Colonic mucosa (tissue), 4 donors: ENCODE measurements at regions not wholly inside any gene's neighbourhood (a gene's known extent, or its start where the extent isn't known, plus 50 kb on each side); places are given as distances from the start of the nearest gene placed in this dataset.

Source experiments
- DNase-seq: peaks from one replicate; pipeline ENCODE4 v3.0.0-alpha.2; 2020
- H3K27ac ChIP-seq: fragments of 200-600 bp; one replicate; pipeline ENCODE4 v1.8.0; 2021
- H3K27me3 ChIP-seq: fragments of 200-600 bp; one replicate; pipeline ENCODE4 v1.8.0; 2021
- H3K36me3 ChIP-seq: fragments of 200-600 bp; one replicate; pipeline ENCODE4 v1.8.0; 2021
- H3K4me1 ChIP-seq: fragments of 200-600 bp; one replicate; pipeline ENCODE4 v1.8.0; 2021; ENCODE audit warnings: mild to moderate bottlenecking
- H3K4me3 ChIP-seq: fragments of 200-600 bp; one replicate; pipeline ENCODE4 v1.8.0; 2021
- H3K9ac ChIP-seq, 2 donors: one replicate each; pipeline ENCODE4 v1.7.0; 2013; ENCODE audit warnings: control low read depth in 2 of 2, low read depth in 2 of 2, low read length in 2 of 2
- H3K9me3 ChIP-seq: fragments of 200-600 bp; one replicate; pipeline ENCODE4 v1.8.0; 2021
- intact Hi-C: fragments of 100-400 bp; cut with DNase I; formaldehyde crosslinking; loops from one replicate; pipeline ENCODE4 v1.14.1; 2022
- TF ChIP-seq, protein P1 (sequence below): fragments of 200-600 bp; IDR thresholded peaks from one replicate; pipeline ENCODE4 v1.8.0; 2022; ENCODE audit warnings: antibody characterized with exemption, mild to moderate bottlenecking
- donor health status: healthy.
- donor health status: DM: no; HTN: no; CAD: no.
- donor health status: DM: no; HTN: no; CAD: no.

DNA sequence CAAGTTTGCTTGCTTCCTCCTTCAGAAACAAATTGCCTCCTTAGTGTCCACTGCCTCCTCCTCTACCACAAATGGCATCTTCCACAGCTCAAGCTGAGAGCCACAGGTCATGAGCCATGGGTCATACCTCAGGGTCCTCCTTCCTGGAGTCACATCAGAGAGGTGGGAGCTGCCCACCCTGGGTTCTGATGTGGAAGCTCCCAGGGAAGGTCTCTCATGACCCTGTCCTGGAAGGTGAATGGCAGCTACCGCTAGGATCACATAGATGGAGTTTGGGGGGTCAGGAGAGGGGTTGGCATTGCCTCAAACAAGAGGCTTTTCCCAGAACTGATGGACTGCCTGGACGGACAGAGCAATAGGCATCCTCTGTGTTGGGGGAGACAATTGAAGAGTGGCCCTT lies 321.4 kb downstream of the MATN1 start:
- Histone ChIP-seq H3K9ac (no peak overlapping the region), H3K4me3 (no peak overlapping the region), H3K27me3 (no peaks in the 10 kb centered on the region), H3K36me3 (no peaks in the 10 kb centered on the region), H3K27ac (no peak overlapping the region), H3K9me3 (no peaks in the 10 kb centered on the region), H3K4me1 (no peaks in the 10 kb centered on the region)
- intact Hi-C loops = no loop called here
- DNase-seq = no peak
- TF ChIP-seq, protein P1, sequence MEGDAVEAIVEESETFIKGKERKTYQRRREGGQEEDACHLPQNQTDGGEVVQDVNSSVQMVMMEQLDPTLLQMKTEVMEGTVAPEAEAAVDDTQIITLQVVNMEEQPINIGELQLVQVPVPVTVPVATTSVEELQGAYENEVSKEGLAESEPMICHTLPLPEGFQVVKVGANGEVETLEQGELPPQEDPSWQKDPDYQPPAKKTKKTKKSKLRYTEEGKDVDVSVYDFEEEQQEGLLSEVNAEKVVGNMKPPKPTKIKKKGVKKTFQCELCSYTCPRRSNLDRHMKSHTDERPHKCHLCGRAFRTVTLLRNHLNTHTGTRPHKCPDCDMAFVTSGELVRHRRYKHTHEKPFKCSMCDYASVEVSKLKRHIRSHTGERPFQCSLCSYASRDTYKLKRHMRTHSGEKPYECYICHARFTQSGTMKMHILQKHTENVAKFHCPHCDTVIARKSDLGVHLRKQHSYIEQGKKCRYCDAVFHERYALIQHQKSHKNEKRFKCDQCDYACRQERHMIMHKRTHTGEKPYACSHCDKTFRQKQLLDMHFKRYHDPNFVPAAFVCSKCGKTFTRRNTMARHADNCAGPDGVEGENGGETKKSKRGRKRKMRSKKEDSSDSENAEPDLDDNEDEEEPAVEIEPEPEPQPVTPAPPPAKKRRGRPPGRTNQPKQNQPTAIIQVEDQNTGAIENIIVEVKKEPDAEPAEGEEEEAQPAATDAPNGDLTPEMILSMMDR = no peak

DNA sequence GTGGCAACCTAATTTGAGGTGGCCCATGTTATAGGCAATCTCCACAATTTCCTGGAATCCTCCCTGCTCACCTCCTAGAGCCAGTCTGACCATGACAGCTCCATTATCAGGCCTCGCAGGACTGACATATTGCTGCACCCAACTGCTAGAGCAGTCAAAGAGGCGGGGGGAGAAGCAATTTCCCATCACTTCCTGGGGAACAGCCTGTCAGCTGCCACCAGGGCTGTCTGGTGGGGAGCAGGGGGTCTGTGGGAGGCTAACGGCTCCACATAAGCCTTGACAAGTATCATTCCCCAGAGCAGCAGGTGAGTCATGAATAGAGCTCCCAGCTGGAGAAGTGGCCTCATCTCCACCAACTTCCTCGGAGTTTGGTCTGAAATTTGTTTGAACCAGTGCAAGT lies 322.9 kb downstream of the MATN1 start:
- no peaks in the 10 kb centered on the region for H3K36me3 ChIP-seq
- no peaks in the 10 kb centered on the region for H3K9me3 ChIP-seq
- DNase-seq = no peak
- H3K4me3 ChIP-seq = no peak overlapping the region
- H3K9ac ChIP-seq = no peak overlapping the region
- TF ChIP-seq, protein P1 = no peak
- H3K27ac ChIP-seq = no peak overlapping the region
- intact Hi-C loops = no loop called here
- no peaks in the 10 kb centered on the region for H3K27me3 ChIP-seq
- H3K4me1 ChIP-seq = no peaks in the 10 kb centered on the region

DNA sequence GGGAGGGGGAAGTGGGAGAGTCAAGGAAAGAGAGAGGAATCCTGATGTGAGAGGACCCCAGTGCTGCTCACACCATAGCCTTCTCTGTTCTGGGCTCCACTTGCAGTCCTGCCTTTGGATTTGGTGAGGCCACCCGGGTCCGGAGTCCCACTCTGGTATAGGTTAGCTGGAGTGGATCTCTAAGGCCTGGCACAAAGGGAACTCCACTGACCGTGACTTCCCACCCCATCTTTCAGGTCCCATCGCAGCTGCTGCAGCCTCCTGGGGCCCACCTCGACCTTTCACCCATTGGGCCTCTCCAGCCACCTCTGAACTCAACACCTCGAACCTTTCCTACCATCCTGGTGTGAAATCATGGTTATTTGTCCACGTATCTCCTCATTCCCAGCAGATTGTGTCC lies 324.4 kb downstream of the MATN1 start:
- no peaks in the 10 kb centered on the region for H3K9me3 ChIP-seq
- H3K27me3 ChIP-seq = no peaks in the 10 kb centered on the region
- TF ChIP-seq, protein P1 = no peak
- no peaks in the 10 kb centered on the region for H3K36me3 ChIP-seq
- intact Hi-C loops = no loop called here
- no peak for DNase-seq
- no peaks in the 10 kb centered on the region for H3K4me1 ChIP-seq
- H3K27ac ChIP-seq = no peak overlapping the region
- no peak overlapping the region for H3K9ac ChIP-seq
- H3K4me3 ChIP-seq = no peak overlapping the region

DNA sequence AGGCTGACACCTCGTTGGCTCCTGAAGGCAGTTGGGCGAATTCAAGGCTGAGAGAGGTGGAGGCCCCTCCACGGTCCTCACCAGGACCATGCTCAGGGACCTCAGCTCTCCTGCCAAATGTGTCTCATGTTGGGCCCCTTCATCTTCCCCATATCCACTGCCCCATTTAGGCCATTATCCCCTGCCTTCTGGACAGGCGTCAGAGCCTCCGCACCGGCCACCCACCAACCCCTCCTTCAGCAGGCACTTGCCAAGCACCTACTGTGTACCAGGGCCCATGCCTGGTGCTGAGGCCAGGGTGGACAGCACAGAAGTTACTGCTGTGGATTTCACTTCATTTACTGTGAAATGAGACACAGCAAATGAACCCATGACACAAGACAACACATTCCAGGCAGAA lies 325.8 kb downstream of the MATN1 start:
- no peak for DNase-seq
- H3K4me3 ChIP-seq = no peak overlapping the region
- TF ChIP-seq, protein P1 = no peak
- intact Hi-C loops = no loop called here
- H3K27me3 ChIP-seq = no peaks in the 10 kb centered on the region
- H3K4me1 ChIP-seq = no peaks in the 10 kb centered on the region
- no peak overlapping the region for H3K27ac ChIP-seq
- no peak overlapping the region for H3K9ac ChIP-seq
- H3K36me3 ChIP-seq = no peaks in the 10 kb centered on the region
- no peaks in the 10 kb centered on the region for H3K9me3 ChIP-seq

DNA sequence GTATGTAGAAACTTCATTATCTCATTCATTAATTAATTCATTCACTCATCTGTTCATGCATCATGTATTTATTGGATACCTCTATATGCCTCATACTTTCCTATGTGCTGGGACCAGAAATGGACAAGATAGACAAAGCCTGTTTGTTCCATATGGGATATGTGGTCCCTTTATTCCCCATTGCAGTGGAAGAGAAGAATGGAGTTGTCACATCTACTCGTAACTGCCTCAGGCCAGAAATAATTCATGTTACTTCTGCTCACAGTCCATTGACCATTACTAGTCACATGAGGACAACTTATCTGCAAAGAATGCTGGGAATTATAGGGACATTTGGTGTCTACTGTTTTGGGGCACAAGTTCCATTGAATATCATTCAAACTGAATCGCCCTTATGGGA lies 327.8 kb downstream of the MATN1 start:
- DNase-seq = no peak
- Histone ChIP-seq H3K27ac (no peak overlapping the region), H3K4me1 (no peaks in the 10 kb centered on the region), H3K9me3 (no peaks in the 10 kb centered on the region), H3K4me3 (no peak overlapping the region), H3K36me3 (no peaks in the 10 kb centered on the region), H3K27me3 (no peaks in the 10 kb centered on the region), H3K9ac (no peak overlapping the region)
- TF ChIP-seq, protein P1 = no peak
- intact Hi-C loops = no loop called here

DNA sequence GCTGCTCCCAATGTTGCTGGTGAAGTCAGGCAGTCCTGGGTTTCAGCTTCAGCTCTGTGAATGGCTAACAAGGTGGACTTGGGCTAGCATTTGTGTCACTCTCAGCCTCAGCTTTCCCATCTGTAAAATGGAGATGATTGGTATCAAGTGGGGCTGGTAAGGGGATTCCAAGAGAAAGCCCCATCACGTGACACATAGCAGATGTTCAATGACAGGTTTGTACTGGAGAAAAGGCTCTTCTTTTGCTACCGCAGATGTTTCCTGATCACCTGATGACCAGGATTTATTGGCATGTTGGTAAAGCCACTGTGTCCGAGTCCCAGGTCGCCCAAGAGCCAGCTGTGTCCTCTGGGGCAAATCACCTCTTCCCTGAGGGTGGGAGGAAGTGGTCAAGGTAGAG lies 335.0 kb downstream of the MATN1 start:
- intact Hi-C loops = no loop called here
- TF ChIP-seq, protein P1 = no peak
- no peaks in the 10 kb centered on the region for H3K36me3 ChIP-seq
- H3K9me3 ChIP-seq = no peaks in the 10 kb centered on the region
- no peaks in the 10 kb centered on the region for H3K4me1 ChIP-seq
- H3K4me3 ChIP-seq = no peak overlapping the region
- H3K27ac ChIP-seq = no peak overlapping the region
- no peak overlapping the region for H3K9ac ChIP-seq
- H3K27me3 ChIP-seq = no peaks in the 10 kb centered on the region
- no peak for DNase-seq
